ENCODE measurements at regions not wholly inside any gene's neighbourhood (a gene's known extent, or its start where the extent isn't known, plus 50 kb on each side); places are given as distances from the start of the nearest gene placed in this dataset.

DNA sequence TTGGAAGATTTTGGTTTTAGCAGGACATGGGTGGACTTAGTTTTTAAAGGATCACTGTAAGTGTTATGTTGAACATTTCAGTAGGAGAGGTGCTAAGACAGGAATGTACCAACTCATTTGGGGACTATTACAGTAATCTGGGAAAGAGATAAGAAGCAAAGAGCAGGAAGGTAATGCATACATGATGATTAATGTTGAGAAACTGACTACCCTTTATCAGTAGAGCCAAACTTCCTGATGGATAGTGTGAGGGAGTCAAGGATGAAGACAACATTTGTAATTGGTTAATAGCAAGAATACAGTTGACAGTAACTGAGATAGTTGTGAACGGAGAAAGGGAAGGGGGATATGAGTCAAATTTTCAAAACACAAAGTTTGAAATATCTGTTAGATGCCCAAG lies 421.9 kb upstream of the PRR20A start:
- no peak for TF ChIP-seq EZH2 (IDR thresholded peaks at IDR 0.05; ENCODE audit: insufficient read depth, low read length)
- TF ChIP-seq, protein P1, sequence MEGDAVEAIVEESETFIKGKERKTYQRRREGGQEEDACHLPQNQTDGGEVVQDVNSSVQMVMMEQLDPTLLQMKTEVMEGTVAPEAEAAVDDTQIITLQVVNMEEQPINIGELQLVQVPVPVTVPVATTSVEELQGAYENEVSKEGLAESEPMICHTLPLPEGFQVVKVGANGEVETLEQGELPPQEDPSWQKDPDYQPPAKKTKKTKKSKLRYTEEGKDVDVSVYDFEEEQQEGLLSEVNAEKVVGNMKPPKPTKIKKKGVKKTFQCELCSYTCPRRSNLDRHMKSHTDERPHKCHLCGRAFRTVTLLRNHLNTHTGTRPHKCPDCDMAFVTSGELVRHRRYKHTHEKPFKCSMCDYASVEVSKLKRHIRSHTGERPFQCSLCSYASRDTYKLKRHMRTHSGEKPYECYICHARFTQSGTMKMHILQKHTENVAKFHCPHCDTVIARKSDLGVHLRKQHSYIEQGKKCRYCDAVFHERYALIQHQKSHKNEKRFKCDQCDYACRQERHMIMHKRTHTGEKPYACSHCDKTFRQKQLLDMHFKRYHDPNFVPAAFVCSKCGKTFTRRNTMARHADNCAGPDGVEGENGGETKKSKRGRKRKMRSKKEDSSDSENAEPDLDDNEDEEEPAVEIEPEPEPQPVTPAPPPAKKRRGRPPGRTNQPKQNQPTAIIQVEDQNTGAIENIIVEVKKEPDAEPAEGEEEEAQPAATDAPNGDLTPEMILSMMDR (IDR thresholded peaks at IDR 0.05; ENCODE audit: insufficient read depth, low read depth, low read length): no peak

Data from astrocyte (in vitro differentiated cells and primary cell).